ENCODE measurements at regions not wholly inside any gene's neighbourhood (a gene's known extent, or its start where the extent isn't known, plus 50 kb on each side); places are given as distances from the start of the nearest gene placed in this dataset.
"Not testable (repeated sequence)": the region's sequence is repeated elsewhere in the genome, so short reads cannot be mapped to it uniquely, and the experiment has no call there.

DNA sequence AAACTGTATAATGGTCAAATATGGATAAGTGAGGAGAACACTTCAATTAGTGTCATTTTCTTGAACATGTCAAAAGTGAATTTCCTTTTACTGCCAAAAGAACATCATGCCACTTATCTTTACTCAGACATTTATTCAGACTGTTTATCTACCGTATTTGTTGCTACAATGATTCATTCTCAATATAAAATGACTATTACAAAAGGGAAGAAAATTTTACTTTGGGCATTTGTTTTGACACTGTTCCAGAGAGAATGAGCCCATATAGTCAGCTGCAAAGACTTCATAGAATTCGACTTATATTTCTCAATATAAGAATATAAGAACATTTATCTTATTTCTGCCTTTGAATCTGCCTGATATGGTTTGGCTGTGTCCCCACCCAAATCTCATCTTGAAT is 1699.1 kb downstream of the BRINP3 start:
- H3K79me2 ChIP-seq (ENCODE audit: insufficient read depth, low read length): no peaks in the 10 kb centered on the region
- H3K4me3 ChIP-seq (ENCODE audit: insufficient read depth, low read length): no peak overlapping the region
- no peaks in the 10 kb centered on the region for H3K36me3 ChIP-seq (ENCODE audit: insufficient read depth, low read length)
- H3K4me2 ChIP-seq (ENCODE audit: insufficient read depth, low read length): no peak overlapping the region
- no peaks in the 10 kb centered on the region for H3K4me1 ChIP-seq (ENCODE audit: insufficient read depth, low read length)
- no peak overlapping the region for H3K27ac ChIP-seq (ENCODE audit: low read depth, low read length)
- no peaks in the 10 kb centered on the region for H3K9me3 ChIP-seq (ENCODE audit: low read depth, low read length)
- no peaks in the 10 kb centered on the region for H3K27me3 ChIP-seq (ENCODE audit: insufficient read depth, low read length)
- no peaks in the 10 kb centered on the region for H4K20me1 ChIP-seq (ENCODE audit: insufficient read depth, low read length)
- no peak for DNase-seq (ENCODE audit: insufficient read length, low spot score, missing footprints)
- H2AFZ ChIP-seq (ENCODE audit: low read length): no peak overlapping the region
- TF ChIP-seq, protein P1, sequence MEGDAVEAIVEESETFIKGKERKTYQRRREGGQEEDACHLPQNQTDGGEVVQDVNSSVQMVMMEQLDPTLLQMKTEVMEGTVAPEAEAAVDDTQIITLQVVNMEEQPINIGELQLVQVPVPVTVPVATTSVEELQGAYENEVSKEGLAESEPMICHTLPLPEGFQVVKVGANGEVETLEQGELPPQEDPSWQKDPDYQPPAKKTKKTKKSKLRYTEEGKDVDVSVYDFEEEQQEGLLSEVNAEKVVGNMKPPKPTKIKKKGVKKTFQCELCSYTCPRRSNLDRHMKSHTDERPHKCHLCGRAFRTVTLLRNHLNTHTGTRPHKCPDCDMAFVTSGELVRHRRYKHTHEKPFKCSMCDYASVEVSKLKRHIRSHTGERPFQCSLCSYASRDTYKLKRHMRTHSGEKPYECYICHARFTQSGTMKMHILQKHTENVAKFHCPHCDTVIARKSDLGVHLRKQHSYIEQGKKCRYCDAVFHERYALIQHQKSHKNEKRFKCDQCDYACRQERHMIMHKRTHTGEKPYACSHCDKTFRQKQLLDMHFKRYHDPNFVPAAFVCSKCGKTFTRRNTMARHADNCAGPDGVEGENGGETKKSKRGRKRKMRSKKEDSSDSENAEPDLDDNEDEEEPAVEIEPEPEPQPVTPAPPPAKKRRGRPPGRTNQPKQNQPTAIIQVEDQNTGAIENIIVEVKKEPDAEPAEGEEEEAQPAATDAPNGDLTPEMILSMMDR (IDR thresholded peaks at IDR 0.05; ENCODE audit: extremely low read depth, low read depth, low read length): no peak

DNA sequence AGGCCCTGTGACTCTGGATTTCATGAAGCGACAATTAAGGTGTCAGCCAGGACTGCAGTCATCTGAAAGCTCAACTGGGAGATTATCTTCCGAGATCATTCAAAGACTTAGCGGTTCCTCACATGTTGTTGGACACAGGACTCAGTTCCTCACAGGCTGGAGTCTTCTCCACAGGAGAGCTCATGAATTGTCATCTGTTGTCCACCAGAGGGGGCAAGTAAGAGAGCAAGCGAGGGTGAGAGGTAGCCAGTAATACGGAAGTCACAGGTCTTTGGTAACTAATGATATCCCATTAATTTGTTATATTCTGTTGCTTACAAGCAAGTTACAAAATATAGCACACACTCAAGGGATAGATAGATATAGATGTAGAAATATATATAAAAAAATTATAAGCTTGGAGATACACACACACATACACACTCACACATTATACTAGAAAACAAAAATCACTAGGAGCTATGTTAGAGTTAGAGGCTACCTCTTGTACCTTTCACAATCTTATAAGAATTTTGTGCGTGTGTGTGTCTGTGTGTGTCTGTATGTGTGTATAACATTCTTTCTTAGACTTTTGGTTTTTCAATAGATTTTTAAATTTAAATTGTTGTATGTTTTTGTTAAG is 1695.3 kb downstream of the BRINP3 start:
- H3K27me3 ChIP-seq (ENCODE audit: insufficient read depth, low read length): no peaks in the 10 kb centered on the region
- no peak overlapping the region for H3K27ac ChIP-seq (ENCODE audit: low read depth, low read length)
- H3K4me3 ChIP-seq (ENCODE audit: insufficient read depth, low read length): no peak overlapping the region
- no peaks in the 10 kb centered on the region for H3K36me3 ChIP-seq (ENCODE audit: insufficient read depth, low read length)
- TF ChIP-seq, protein P1 (IDR thresholded peaks at IDR 0.05; ENCODE audit: extremely low read depth, low read depth, low read length): peak; percentile 7
- H4K20me1 ChIP-seq (ENCODE audit: insufficient read depth, low read length): no peaks in the 10 kb centered on the region
- H2AFZ ChIP-seq (ENCODE audit: low read length): no peak overlapping the region
- no peak overlapping the region for H3K4me2 ChIP-seq (ENCODE audit: insufficient read depth, low read length)
- DNase-seq (ENCODE audit: insufficient read length, low spot score, missing footprints): no peak
- no peaks in the 10 kb centered on the region for H3K4me1 ChIP-seq (ENCODE audit: insufficient read depth, low read length)
- no peaks in the 10 kb centered on the region for H3K9me3 ChIP-seq (ENCODE audit: low read depth, low read length)
- H3K79me2 ChIP-seq (ENCODE audit: insufficient read depth, low read length): no peaks in the 10 kb centered on the region

DNA sequence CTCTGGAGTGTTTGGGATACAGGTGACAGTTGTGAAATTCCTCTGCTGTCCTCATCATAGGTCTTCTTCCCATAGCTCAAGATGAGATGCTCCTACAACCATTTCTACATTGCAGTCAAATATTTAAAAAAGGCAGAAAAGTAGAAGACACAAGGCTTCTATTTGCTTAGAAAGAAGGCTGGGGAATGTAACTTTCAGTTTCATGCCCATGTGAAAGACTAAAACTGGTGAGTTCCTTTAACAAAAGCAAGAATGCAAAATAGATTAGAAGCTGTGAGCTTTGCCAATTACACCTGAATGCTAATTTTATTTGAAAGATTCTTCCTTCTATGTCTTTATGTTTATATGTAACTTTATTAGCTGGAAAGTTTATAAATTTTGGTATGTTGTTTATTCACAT is 1682.7 kb downstream of the BRINP3 start:
- DNase-seq (ENCODE audit: insufficient read length, low spot score, missing footprints): no peak
- H3K4me2 ChIP-seq (ENCODE audit: insufficient read depth, low read length): no peak overlapping the region

DNA sequence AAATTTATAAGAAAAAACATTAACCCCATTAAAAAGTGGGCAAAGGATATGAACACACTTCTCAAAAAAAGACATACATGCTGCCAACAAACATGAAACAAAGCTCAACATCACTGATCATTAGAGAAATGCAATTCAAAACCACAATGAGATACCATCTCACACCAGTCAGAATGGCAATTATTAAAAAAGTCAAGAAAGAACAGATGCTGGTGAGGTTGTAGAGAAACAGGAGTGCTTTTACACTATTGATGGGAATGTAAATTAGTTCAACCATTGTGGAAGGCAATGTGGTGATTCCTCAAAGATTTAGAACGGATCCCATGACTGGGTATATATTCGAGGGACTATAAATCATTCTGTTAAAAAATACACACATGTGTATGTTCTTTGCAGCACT is 1665.5 kb downstream of the BRINP3 start:
- H3K4me3 ChIP-seq (ENCODE audit: insufficient read depth, low read length); H3K4me2 ChIP-seq (ENCODE audit: insufficient read depth, low read length); H3K27me3 ChIP-seq (ENCODE audit: insufficient read depth, low read length); H3K79me2 ChIP-seq (ENCODE audit: insufficient read depth, low read length); DNase-seq (ENCODE audit: insufficient read length, low spot score, missing footprints); H3K36me3 ChIP-seq (ENCODE audit: insufficient read depth, low read length); H3K9me3 ChIP-seq (ENCODE audit: low read depth, low read length); H2AFZ ChIP-seq (ENCODE audit: low read length); H4K20me1 ChIP-seq (ENCODE audit: insufficient read depth, low read length); H3K27ac ChIP-seq (ENCODE audit: low read depth, low read length); H3K4me1 ChIP-seq (ENCODE audit: insufficient read depth, low read length): not testable (repeated sequence)

More for the DNA sequence above, 1682.7 kb downstream of the BRINP3 start:
- Histone ChIP-seq H3K4me3 (ENCODE audit: insufficient read depth, low read length) (no peak overlapping the region), H3K9me3 (ENCODE audit: low read depth, low read length) (no peaks in the 10 kb centered on the region), H3K27ac (ENCODE audit: low read depth, low read length) (no peak overlapping the region), H3K4me1 (ENCODE audit: insufficient read depth, low read length) (no peaks in the 10 kb centered on the region), H2AFZ (ENCODE audit: low read length) (no peak overlapping the region), H4K20me1 (ENCODE audit: insufficient read depth, low read length) (no peaks in the 10 kb centered on the region), H3K27me3 (ENCODE audit: insufficient read depth, low read length) (no peaks in the 10 kb centered on the region), H3K79me2 (ENCODE audit: insufficient read depth, low read length) (no peaks in the 10 kb centered on the region), H3K36me3 (ENCODE audit: insufficient read depth, low read length) (no peaks in the 10 kb centered on the region)
- TF ChIP-seq, protein P1 (IDR thresholded peaks at IDR 0.05; ENCODE audit: extremely low read depth, low read depth, low read length): no peak

DNA sequence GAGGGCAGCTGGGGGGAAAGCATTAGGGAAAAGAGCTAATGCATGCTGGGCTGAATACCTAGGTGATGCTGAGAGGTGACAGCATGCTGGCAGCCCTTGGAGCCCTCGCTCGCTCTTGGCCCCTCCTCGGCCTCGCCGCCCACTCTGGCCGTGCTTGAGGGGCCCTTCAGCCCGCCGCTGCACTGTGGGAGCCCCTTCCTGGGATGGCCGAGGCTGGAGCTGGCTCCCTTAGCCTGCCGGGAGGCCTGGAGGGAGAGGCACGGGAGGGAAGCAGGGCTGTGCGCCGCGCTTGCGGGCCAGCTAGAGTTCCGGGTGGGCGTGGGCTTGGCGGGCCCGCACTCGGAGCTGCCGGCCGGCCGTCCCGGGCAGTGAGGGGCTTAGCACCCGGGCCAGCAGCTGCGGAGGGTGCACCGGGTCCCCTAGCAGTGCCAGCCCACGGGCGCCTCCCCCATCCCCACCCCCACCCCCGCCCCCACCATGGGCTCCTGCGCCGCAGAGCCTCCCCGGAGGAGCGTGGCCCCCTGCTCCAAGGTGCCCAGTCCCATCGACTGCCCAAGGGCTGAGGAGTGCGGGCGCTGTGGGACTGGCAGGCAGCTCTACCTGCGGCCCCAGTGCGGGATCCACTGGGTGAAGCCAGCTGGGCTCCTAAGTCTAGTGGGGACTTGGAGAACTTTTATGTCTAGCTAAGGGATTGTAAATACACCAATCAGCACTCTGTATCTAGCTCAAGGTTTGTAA is 1664.7 kb downstream of the BRINP3 start:
- H3K4me3 ChIP-seq (ENCODE audit: insufficient read depth, low read length); H3K4me1 ChIP-seq (ENCODE audit: insufficient read depth, low read length); H3K79me2 ChIP-seq (ENCODE audit: insufficient read depth, low read length); H3K27ac ChIP-seq (ENCODE audit: low read depth, low read length); H3K36me3 ChIP-seq (ENCODE audit: insufficient read depth, low read length); H3K4me2 ChIP-seq (ENCODE audit: insufficient read depth, low read length); DNase-seq (ENCODE audit: insufficient read length, low spot score, missing footprints); H2AFZ ChIP-seq (ENCODE audit: low read length); H4K20me1 ChIP-seq (ENCODE audit: insufficient read depth, low read length); H3K27me3 ChIP-seq (ENCODE audit: insufficient read depth, low read length); H3K9me3 ChIP-seq (ENCODE audit: low read depth, low read length): not testable (repeated sequence)
